K562 (cell line): ENCODE measurements at regions not wholly inside any gene's neighbourhood (a gene's known extent, or its start where the extent isn't known, plus 50 kb on each side); places are given as distances from the start of the nearest gene placed in this dataset.

Experiments
- ATAC-seq: fragments of 200-7000 bp; cut with Tn5 transposase; 3 replicates; pipeline ENCODE4 v1.9.1; 2020; ENCODE audit warnings: moderate library complexity
- BruUV-seq: library from RNA; stranded (reverse); fragments of 400-500 nt; replicated peaks from 2 replicates; lab custom pipeline; 2021; lab: Mats Ljungman, UMichigan
- CTCF ChIA-PET: fragments of 300-600 bp; formaldehyde crosslinking; extraction: SDS; loops from one replicate; lab custom pipeline; 2021; ENCODE audit warnings: low intra/inter-chr PET ratio; lab: Yijun Ruan, JAX
- POLR2A ChIA-PET: fragments of 300-600, 350-650 bp; sonication (Branson Sonifier 250); formaldehyde crosslinking; extraction: SDS; loops from one replicate; lab custom pipeline; 2021; ENCODE audit warnings: antibody characterized with exemption, inconsistent platforms; lab: Yijun Ruan, JAX
- DNase-seq, 4 experiments: peaks; one replicate each; pipeline versions ENCODE4 v3.0.0 to v3.0.0-alpha.2; 2011 to 2018; ENCODE audit warnings: low spot score in 3 of 4, mixed read lengths in 3 of 4; ENCODE audit errors: extremely low read depth in 1 of 4
- FAIRE-seq: peaks from 2 replicates; lab custom pipeline; 2011; peaks lifted over from hg19 to GRCh38; lab: Jason Lieb, UNC
- H2AFZ ChIP-seq: 2 replicates; pipeline ENCODE4 v1.6.0; 2011; ENCODE audit warnings: low read depth, low read length, control low read depth, inconsistent platforms
- H3K27ac ChIP-seq: fragments of 200-600 bp; 3 replicates; pipeline ENCODE4 v1.8.0; 2011; ENCODE audit warnings: low read depth, mild to moderate bottlenecking, control low read depth, inconsistent platforms, low read length, moderate library complexity, mixed read lengths; ENCODE audit errors: extremely low read depth
- H3K27me3 ChIP-seq, 2 experiments: fragments of 300-600 bp in 1 of 2; 2 replicates in 1 of 2; 3 replicates in 1 of 2; pipeline versions ENCODE4 v1.6.0 to v1.8.0; 2011; ENCODE audit warnings: inconsistent platforms in 2 of 2, low read length in 2 of 2, mild to moderate bottlenecking in 1 of 2, mixed read lengths in 1 of 2, moderate library complexity in 1 of 2; ENCODE audit not compliant: control insufficient read depth in 2 of 2, insufficient read depth in 2 of 2
- H3K36me3 ChIP-seq: fragments of 300-600 bp; 3 replicates; pipeline ENCODE4 v1.8.0; 2011; ENCODE audit warnings: mild to moderate bottlenecking, low read length, inconsistent platforms; ENCODE audit not compliant: control insufficient read depth, insufficient read depth
- H3K4me1 ChIP-seq, 2 experiments: fragments of 200-600 bp in 1 of 2; replicated peaks in 1 of 2; 2 replicates in 1 of 2; 3 replicates in 1 of 2; pipeline versions ENCODE4 v1.5.1 to v1.8.0; 2011; ENCODE audit warnings: inconsistent platforms in 2 of 2, low read length in 2 of 2, mild to moderate bottlenecking in 1 of 2, mixed read lengths in 1 of 2, moderate library complexity in 1 of 2; ENCODE audit not compliant: control insufficient read depth in 2 of 2, insufficient read depth in 2 of 2
- H3K4me2 ChIP-seq: 2 replicates; pipeline ENCODE4 v1.6.1; 2011; ENCODE audit warnings: low read length, control low read depth, inconsistent platforms, mixed read lengths; ENCODE audit not compliant: insufficient read depth
- H3K4me3 ChIP-seq: fragments of 200-600 bp; sonication (generic), shearing (Covaris generic); 2 replicates; pipeline ENCODE4 v1.5.1; 2016; ENCODE audit warnings: control low read depth, inconsistent platforms
- H3K79me2 ChIP-seq: fragments of 200-600 bp; 3 replicates; pipeline ENCODE4 v1.8.0; 2011; ENCODE audit warnings: low read length, inconsistent platforms; ENCODE audit not compliant: control insufficient read depth, insufficient read depth
- H3K9ac ChIP-seq, 2 experiments: 2 replicates each; pipeline versions ENCODE4 v1.6.0 to v1.6.1; 2011; ENCODE audit warnings: low read depth in 2 of 2, low read length in 2 of 2, control low read depth in 1 of 2, inconsistent platforms in 1 of 2, mild to moderate bottlenecking in 1 of 2, mixed read lengths in 1 of 2; ENCODE audit not compliant: insufficient read depth in 1 of 2
- H3K9me1 ChIP-seq: one replicate; pipeline ENCODE4 v1.6.0; 2011; ENCODE audit warnings: inconsistent platforms, mild to moderate bottlenecking, low read length, moderate library complexity; ENCODE audit not compliant: control insufficient read depth, insufficient read depth
- H3K9me3 ChIP-seq: replicated peaks from 2 replicates; pipeline ENCODE4 v1.5.1; 2011; ENCODE audit warnings: low read depth, low read length, inconsistent platforms; ENCODE audit not compliant: control insufficient read depth, insufficient read depth
- H4K20me1 ChIP-seq: replicated peaks from 2 replicates; pipeline ENCODE4 v1.6.1; 2011; ENCODE audit warnings: low read length, inconsistent platforms, mixed read lengths; ENCODE audit not compliant: control insufficient read depth, insufficient read depth
- CCAR2 ChIP-seq: fragments of 200-400 bp; formaldehyde crosslinking; IDR thresholded peaks from 2 replicates; pipeline ENCODE4 v1.6.1; 2017; ENCODE audit warnings: mild to moderate bottlenecking, low read depth, low read length
- KAT7 ChIP-seq: sonication (generic); formaldehyde crosslinking; IDR thresholded peaks from 2 replicates; pipeline ENCODE4 v1.8.0; 2022; ENCODE audit warnings: missing genetic modification reagents, mild to moderate bottlenecking, borderline replicate concordance
- KDM2B ChIP-seq: fragments of 250-450 bp; sonication (Bioruptor Pico); IDR thresholded peaks from 2 replicates; pipeline ENCODE4 v1.8.0; 2021; ENCODE audit warnings: mild to moderate bottlenecking, moderate library complexity
- MCM3 ChIP-seq: fragments of 450-650 bp; IDR thresholded peaks from 2 replicates; pipeline ENCODE4 v1.6.1; 2016
- RCOR1 ChIP-seq, 2 experiments: IDR thresholded peaks; 2 replicates each; pipeline ENCODE4 v1.6.1; 2012; ENCODE audit warnings: low read depth in 2 of 2, low read length in 2 of 2, borderline replicate concordance in 1 of 2, improper control_type of control experiment in 1 of 2
- U2AF2 ChIP-seq: fragments of 200-400 bp; formaldehyde crosslinking; optimal IDR thresholded peaks from 2 replicates; pipeline ENCODE3; 2017; ENCODE audit warnings: low read depth, mild to moderate bottlenecking, low read length
- ZC3H11A ChIP-seq: IDR thresholded peaks from 2 replicates; pipeline ENCODE4 v1.6.1; 2012; ENCODE audit warnings: low read depth, low read length, improper control_type of control experiment
- in situ Hi-C: fragments of 300-500 bp; cut with MboI; formaldehyde crosslinking; loops from 4 replicates; pipeline ENCODE4 v1.15.0; 2018; ENCODE audit warnings: inconsistent platforms, mixed read lengths
- intact Hi-C: fragments of 100-400 bp; cut with micrococcal nuclease; formaldehyde crosslinking; loops from 2 replicates; pipeline ENCODE4 v1.14.2; 2022
- TF ChIP-seq, protein P1 (sequence below): fragments of 250-450 bp; sonication (Bioruptor Pico); IDR thresholded peaks from 2 replicates; pipeline ENCODE4 v1.9.0; 2021; ENCODE audit warnings: mild to moderate bottlenecking, inconsistent platforms

DNA sequence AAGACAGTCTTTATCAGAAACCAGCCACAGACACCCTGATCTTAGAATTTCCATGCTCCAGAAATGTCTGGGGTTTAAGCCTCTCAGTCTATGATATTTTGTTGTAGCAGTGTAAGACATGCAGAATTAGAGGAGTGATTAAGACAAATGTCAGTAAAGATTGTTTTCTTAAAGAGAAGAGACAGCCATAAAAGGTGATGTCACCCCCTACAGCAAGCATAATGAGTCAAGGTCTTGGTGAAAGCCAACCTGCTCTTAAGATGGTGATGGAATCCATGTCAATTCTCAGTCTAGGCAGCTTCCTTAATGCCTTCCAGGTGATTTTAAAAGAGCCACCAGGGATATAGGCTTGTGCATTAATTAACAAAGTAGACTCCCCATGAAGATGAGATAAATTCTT lies 849.9 kb upstream of the EPHA7 start:
- H3K9me1 ChIP-seq: no peaks in the 10 kb centered on the region
- intact Hi-C loops (no loop called here), in situ Hi-C loops (no loop called here)
- no peaks in the 10 kb centered on the region for H3K9me3 ChIP-seq
- ChIA-PET POLR2A (no interaction called here), CTCF (no interaction called here)
- H3K4me3 ChIP-seq: no peak overlapping the region
- BruUV-seq: no TSS peak
- H3K27me3 ChIP-seq: no peaks in the 10 kb centered on the region
- no peak for DNase-seq
- no peaks in the 10 kb centered on the region for H3K36me3 ChIP-seq
- TF ChIP-seq MCM3 (no peak), U2AF2 (no peak), KDM2B (CRISPR knock-in tag) (no peak), ZC3H11A (no peak), RCOR1 (IDR thresholded peaks at IDR 0.05; ENCODE audit: borderline replicate concordance in 1 of 2, low read depth in 2 of 2, low read length in 2 of 2) (no peak), CCAR2 (no peak), KAT7 (CRISPR knock-in tag) (no peak)
- TF ChIP-seq, protein P1, sequence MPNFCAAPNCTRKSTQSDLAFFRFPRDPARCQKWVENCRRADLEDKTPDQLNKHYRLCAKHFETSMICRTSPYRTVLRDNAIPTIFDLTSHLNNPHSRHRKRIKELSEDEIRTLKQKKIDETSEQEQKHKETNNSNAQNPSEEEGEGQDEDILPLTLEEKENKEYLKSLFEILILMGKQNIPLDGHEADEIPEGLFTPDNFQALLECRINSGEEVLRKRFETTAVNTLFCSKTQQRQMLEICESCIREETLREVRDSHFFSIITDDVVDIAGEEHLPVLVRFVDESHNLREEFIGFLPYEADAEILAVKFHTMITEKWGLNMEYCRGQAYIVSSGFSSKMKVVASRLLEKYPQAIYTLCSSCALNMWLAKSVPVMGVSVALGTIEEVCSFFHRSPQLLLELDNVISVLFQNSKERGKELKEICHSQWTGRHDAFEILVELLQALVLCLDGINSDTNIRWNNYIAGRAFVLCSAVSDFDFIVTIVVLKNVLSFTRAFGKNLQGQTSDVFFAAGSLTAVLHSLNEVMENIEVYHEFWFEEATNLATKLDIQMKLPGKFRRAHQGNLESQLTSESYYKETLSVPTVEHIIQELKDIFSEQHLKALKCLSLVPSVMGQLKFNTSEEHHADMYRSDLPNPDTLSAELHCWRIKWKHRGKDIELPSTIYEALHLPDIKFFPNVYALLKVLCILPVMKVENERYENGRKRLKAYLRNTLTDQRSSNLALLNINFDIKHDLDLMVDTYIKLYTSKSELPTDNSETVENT (CRISPR knock-in tag): no peak
- H3K4me1 ChIP-seq: no peaks in the 10 kb centered on the region
- H3K9ac ChIP-seq: no peak overlapping the region
- H2AFZ ChIP-seq: no peak overlapping the region
- no peak overlapping the region for H3K27ac ChIP-seq
- H3K4me2 ChIP-seq: no peak overlapping the region
- no peaks in the 10 kb centered on the region for H3K79me2 ChIP-seq
- H4K20me1 ChIP-seq: no peaks in the 10 kb centered on the region
- FAIRE-seq: no peak
- no peak for ATAC-seq
